Thoracic aorta (tissue), 2 donors: ENCODE measurements at regions not wholly inside any gene's neighbourhood (a gene's known extent, or its start where the extent isn't known, plus 50 kb on each side); places are given as distances from the start of the nearest gene placed in this dataset.
"Not testable (repeated sequence)": the region's sequence is repeated elsewhere in the genome, so short reads cannot be mapped to it uniquely, and the experiment has no call there.

ENCODE experiments used
- ATAC-seq: fragments of 150-250 bp; one replicate; pipeline ENCODE4 v1.8.0; 2017; ENCODE audit warnings: low read depth; ENCODE audit not compliant: insufficient number of reproducible peaks, low FRiP score
- DNase-seq: peaks from one replicate; pipeline ENCODE4 v3.0.0-alpha.2; 2020; ENCODE audit warnings: low spot score
- H3K27ac ChIP-seq, 2 donors: fragments of 200-600 bp; sonication (generic); 1 replicate in 1 of 2; 2 replicates in 1 of 2; pipeline ENCODE4 v1.5.1; 2016; ENCODE audit warnings: mild to moderate bottlenecking in 2 of 2, moderate library complexity in 2 of 2
- H3K27me3 ChIP-seq: fragments of 200-600 bp; sonication (generic); replicated peaks from 2 replicates; pipeline ENCODE4 v1.6.0; 2016; ENCODE audit warnings: mild to moderate bottlenecking; ENCODE audit not compliant: insufficient read depth
- H3K36me3 ChIP-seq: fragments of 200-600 bp; sonication (generic); one replicate; pipeline ENCODE4 v1.5.1; 2016
- H3K4me1 ChIP-seq, 2 donors: fragments of 200-600 bp; sonication (generic); 1 replicate in 1 of 2; 2 replicates in 1 of 2; pipeline versions ENCODE4 v1.5.1 to v1.6.0; 2016; ENCODE audit warnings: low read depth in 2 of 2, mild to moderate bottlenecking in 1 of 2; ENCODE audit not compliant: control insufficient read depth in 1 of 2
- H3K4me3 ChIP-seq: fragments of 200-600 bp; sonication (generic); 2 replicates; pipeline ENCODE4 v1.5.1; 2016; ENCODE audit warnings: mild to moderate bottlenecking
- H3K9me3 ChIP-seq: fragments of 200-600 bp; sonication (generic); 2 replicates; pipeline ENCODE4 v1.5.1; 2016
- CTCF ChIP-seq: fragments of 200-600 bp; sonication (generic); IDR thresholded peaks from one replicate; pipeline ENCODE4 v1.5.1; 2019; ENCODE audit warnings: antibody characterized with exemption

- no peak for ATAC-seq
- no peak overlapping the region for H3K27ac ChIP-seq
- H3K27me3 ChIP-seq, result no peaks in the 10 kb centered on the region
- no peak for TF ChIP-seq CTCF
- DNase-seq, result no peak
- no peaks in the 10 kb centered on the region for H3K36me3 ChIP-seq
- H3K4me1 ChIP-seq, result peaks cover 6 to 19% of the 10 kb centered on the region in 2 donors
- H3K4me3 ChIP-seq, result no peak overlapping the region
- no peaks in the 10 kb centered on the region for H3K9me3 ChIP-seq
Observed at GRCh38 chr5:82723168-82723567, 354.0 kb downstream of the TMEM167A start.

GRCh38 chr5:82721087-82721410 is 356.1 kb downstream of the TMEM167A start:
- no peaks in the 10 kb centered on the region for H3K36me3 ChIP-seq
- TF ChIP-seq CTCF, result no peak
- peak overlapping the region in 1 of 2 donors; percentile 2 for H3K27ac ChIP-seq
- DNase-seq (no peak), ATAC-seq (no peak)
- peaks cover 6 to 19% of the 10 kb centered on the region in 2 donors for H3K4me1 ChIP-seq
- H3K4me3 ChIP-seq, result no peak overlapping the region
- no peaks in the 10 kb centered on the region for H3K27me3 ChIP-seq
- no peaks in the 10 kb centered on the region for H3K9me3 ChIP-seq

GRCh38 chr5:82720213-82721086 is 356.7 kb downstream of the TMEM167A start:
- ATAC-seq, result no peak
- no peak for TF ChIP-seq CTCF
- DNase-seq, result no peak
- Histone ChIP-seq H3K4me1 (peaks cover 6 to 19% of the 10 kb centered on the region in 2 donors), H3K27me3 (no peaks in the 10 kb centered on the region), H3K9me3 (no peaks in the 10 kb centered on the region), H3K27ac (peak overlapping the region in 1 of 2 donors; percentile 2), H3K36me3 (no peaks in the 10 kb centered on the region), H3K4me3 (no peak overlapping the region)

- Histone ChIP-seq H3K4me1 (peaks cover 6 to 19% of the 10 kb centered on the region in 2 donors), H3K27me3 (no peaks in the 10 kb centered on the region), H3K9me3 (no peaks in the 10 kb centered on the region), H3K4me3 (no peak overlapping the region), H3K36me3 (no peaks in the 10 kb centered on the region), H3K27ac (no peak overlapping the region)
- ATAC-seq, result no peak
- no peak for DNase-seq
- TF ChIP-seq CTCF, result no peak
Observed at GRCh38 chr5:82719368-82719767, 357.8 kb downstream of the TMEM167A start.

- no peak for TF ChIP-seq CTCF
- DNase-seq (no peak), ATAC-seq (no peak)
- no peaks in the 10 kb centered on the region for H3K9me3 ChIP-seq
- H3K36me3 ChIP-seq, result no peaks in the 10 kb centered on the region
- no peaks in the 10 kb centered on the region for H3K27me3 ChIP-seq
- no peak overlapping the region for H3K27ac ChIP-seq
- H3K4me1 ChIP-seq, result peaks cover 6 to 19% of the 10 kb centered on the region in 2 donors
- H3K4me3 ChIP-seq, result no peak overlapping the region
Observed at GRCh38 chr5:82717738-82718137, 359.5 kb downstream of the TMEM167A start.

GRCh38 chr5:82714732-82715131 is 362.5 kb downstream of the TMEM167A start:
- H3K27me3 ChIP-seq, DNase-seq, H3K4me3 ChIP-seq, ATAC-seq, H3K4me1 ChIP-seq, H3K36me3 ChIP-seq, H3K9me3 ChIP-seq, H3K27ac ChIP-seq: not testable (repeated sequence)
